Germinal center (tissue), 1 donor: ENCODE measurements at regions not wholly inside any gene's neighbourhood (a gene's known extent, or its start where the extent isn't known, plus 50 kb on each side); places are given as distances from the start of the nearest gene placed in this dataset.

Source experiments
- DNase-seq: peaks from one replicate; pipeline ENCODE4 v3.0.0; 2012; ENCODE audit warnings: mixed read lengths, low spot score

DNA sequence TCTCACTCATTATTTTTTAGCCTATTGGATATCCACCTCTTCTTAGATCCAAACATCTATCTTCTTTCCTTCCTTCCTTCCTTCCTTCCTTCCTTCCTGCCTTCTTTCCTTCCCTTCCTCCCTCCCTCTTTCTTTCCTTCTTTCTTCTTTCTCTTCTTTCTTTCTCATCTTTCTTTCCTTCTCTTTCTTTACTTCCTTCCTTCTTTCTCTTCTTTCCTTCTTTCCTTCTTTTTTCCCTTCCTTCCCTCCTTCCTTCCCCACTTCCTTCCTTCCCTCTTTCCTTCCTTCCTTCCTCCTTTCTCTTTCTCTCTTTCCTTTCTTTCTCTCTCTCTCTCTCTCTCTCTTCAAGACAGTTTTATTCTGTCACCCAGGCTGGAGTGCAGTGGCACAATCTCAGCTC, 1239.8 kb downstream of the PCDH7 start:
- no peak for DNase-seq

- no peak for DNase-seq
Measured at GRCh38 chr4:31964685-31965084, 1244.5 kb downstream of the PCDH7 start.

GRCh38 chr4:31968842-31969241, 1248.7 kb downstream of the PCDH7 start:
- no peak for DNase-seq

GRCh38 chr4:31974490-31975002, 1254.4 kb downstream of the PCDH7 start:
- DNase-seq: no peak

- DNase-seq: no peak
Measured at GRCh38 chr4:31979988-31980387, 1259.8 kb downstream of the PCDH7 start.

DNA sequence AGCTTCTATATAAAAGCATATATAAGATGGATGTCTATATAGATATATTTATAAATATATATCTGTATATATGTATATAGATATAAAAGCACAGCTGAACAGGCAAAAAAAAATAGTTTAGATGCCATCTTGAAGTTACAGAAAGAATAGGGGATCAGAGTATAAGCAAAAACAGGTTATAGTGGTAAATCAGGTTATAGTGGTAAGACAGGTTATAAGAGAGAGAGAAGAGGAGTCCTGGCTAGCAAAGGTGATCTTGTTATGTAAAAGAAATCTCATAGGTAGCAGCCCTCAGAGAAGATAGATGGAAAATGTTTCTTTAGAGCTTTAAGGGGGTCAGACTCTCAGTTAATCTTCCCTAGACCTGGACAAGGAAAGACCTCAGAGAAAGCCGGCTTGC, 1263.1 kb downstream of the PCDH7 start:
- DNase-seq: no peak

DNA sequence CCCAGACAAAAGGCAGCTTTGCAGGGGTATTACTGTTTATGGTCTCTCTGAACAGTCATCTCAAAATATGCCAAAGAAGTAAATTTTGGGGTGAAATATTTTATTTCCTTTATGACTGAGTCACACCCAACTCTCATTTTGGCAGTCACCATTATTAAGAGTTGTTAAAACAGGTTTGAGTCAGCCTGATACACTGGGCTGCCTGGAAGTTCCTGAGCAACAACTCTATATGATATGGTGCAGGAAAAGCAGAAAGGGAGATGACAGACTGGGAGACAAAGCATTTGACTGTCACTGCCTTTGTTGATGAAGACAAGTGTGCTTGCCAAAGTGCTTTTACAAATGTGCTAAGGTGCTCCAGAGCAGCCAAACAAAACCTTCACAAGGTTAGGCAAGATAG, 1263.5 kb downstream of the PCDH7 start:
- no peak for DNase-seq

- DNase-seq: no peak
Measured at GRCh38 chr4:31984872-31985271, 1264.7 kb downstream of the PCDH7 start.

- DNase-seq: no peak
Measured at GRCh38 chr4:31995943-31996901, 1276.1 kb downstream of the PCDH7 start.

- DNase-seq: no peak
Measured at GRCh38 chr4:31998807-31999206, 1278.6 kb downstream of the PCDH7 start.

- no peak for DNase-seq
Measured at GRCh38 chr4:31999848-32000247, 1279.7 kb downstream of the PCDH7 start.

DNA sequence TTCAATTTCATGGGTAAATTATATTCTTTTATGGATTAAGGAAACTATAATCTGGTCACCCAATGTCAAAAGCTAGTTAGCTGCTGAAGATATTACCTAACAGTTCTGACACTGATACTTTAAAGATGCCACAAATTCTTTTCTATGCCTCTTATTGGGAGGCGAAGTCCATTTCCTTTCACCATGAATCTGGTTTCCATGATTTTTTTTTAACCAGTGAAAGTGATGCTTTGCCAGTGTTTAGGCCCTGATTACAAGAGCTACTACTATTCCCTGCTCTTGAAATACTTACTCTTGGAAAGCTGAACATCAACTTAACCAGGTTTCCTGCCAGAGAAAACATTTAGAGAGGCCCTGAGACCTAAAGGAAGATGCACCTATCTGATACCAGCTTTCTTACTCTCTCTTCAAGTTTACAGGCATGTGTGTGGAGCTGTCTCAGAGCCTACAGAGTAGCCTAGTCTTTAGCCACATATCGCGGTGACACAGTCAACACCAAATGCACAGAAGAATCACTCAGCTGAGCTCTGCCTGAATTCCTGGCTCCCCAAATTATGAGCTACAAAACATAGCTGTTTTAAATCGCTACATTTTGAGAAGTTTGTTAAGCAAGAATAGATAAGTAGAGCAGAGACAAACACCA, 1280.8 kb downstream of the PCDH7 start:
- no peak for DNase-seq

DNA sequence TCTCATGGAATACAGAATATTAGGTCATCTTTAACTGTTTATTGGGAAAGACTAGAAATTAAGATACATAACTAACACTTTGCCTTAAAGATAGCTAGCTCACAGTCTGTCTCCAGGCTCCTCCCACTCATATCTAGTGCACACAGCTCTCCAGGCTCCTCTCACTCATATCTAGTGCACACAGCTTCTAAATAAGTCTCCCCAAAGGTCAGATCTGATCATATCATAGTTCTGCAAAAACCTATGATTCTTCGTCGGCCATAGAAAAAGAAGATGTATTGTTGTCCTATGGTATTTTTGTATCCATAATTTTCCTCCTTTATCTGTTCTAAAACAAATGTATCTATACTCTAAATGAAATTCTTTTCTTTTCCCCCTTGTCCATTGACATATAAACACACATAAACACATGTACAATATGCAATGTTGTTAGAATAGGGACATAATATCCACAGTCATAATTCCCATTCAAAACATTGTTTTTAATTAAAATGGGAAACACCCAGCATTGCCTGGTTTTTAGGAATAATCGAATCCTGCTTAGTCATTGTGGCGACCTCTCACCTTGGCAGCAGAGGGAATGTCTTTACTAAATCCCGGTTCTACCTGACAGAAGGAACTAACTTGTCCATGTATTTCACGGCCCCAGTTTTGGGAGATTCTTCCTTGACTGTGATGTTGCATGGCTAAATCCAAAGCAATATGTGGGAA, 1282.0 kb downstream of the PCDH7 start:
- DNase-seq: no peak

GRCh38 chr4:32003548-32003947, 1283.4 kb downstream of the PCDH7 start:
- DNase-seq: no peak

- DNase-seq: no peak
Measured at GRCh38 chr4:32010221-32010620, 1290.1 kb downstream of the PCDH7 start.

- no peak for DNase-seq
Measured at GRCh38 chr4:32022071-32022470, 1301.9 kb downstream of the PCDH7 start.

GRCh38 chr4:32025851-32026459, 1305.8 kb downstream of the PCDH7 start:
- no peak for DNase-seq

GRCh38 chr4:32030406-32030805, 1310.2 kb downstream of the PCDH7 start:
- no peak for DNase-seq

- DNase-seq: no peak
Measured at GRCh38 chr4:32031026-32031425, 1310.9 kb downstream of the PCDH7 start.

- DNase-seq: no peak
Measured at GRCh38 chr4:32032136-32032672, 1312.0 kb downstream of the PCDH7 start.

DNA sequence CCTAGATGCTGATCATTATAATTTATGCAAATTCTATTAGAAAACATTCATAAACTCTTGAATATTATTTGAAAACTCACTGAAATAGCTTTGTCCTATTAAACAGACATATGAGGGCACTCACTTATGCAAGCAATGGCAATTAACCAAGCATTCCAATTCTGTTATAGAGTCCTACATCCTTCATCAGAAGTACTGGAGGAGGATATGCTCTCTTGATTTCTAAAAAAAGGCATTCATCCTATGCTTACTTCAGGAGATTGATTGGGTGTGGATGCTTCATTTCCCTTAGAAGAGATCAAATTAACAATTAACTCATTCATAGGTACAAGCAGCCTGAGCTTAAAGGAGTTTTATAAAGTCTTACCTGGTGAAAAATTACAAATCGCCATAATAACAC, 1317.2 kb downstream of the PCDH7 start:
- no peak for DNase-seq
